ENCODE measurements at regions not wholly inside any gene's neighbourhood (a gene's known extent, or its start where the extent isn't known, plus 50 kb on each side); places are given as distances from the start of the nearest gene placed in this dataset.
A peak's percentile ranks its signal among the peaks of the same experiment; 100 is the strongest.
"Not testable (repeated sequence)": the region's sequence is repeated elsewhere in the genome, so short reads cannot be mapped to it uniquely, and the experiment has no call there.

GRCh38 chr9:136601250-136601973, 55.6 kb upstream of the NOTCH1 start:
- peaks cover 14% of the 10 kb centered on the region for H3K27me3 Mint-ChIP-seq
- H3K27ac Mint-ChIP-seq, result peak overlapping the region; percentile 51
- H3K4me3 Mint-ChIP-seq, H3K9me3 Mint-ChIP-seq, H3K4me1 Mint-ChIP-seq, H3K36me3 Mint-ChIP-seq: not testable (repeated sequence)

DNA sequence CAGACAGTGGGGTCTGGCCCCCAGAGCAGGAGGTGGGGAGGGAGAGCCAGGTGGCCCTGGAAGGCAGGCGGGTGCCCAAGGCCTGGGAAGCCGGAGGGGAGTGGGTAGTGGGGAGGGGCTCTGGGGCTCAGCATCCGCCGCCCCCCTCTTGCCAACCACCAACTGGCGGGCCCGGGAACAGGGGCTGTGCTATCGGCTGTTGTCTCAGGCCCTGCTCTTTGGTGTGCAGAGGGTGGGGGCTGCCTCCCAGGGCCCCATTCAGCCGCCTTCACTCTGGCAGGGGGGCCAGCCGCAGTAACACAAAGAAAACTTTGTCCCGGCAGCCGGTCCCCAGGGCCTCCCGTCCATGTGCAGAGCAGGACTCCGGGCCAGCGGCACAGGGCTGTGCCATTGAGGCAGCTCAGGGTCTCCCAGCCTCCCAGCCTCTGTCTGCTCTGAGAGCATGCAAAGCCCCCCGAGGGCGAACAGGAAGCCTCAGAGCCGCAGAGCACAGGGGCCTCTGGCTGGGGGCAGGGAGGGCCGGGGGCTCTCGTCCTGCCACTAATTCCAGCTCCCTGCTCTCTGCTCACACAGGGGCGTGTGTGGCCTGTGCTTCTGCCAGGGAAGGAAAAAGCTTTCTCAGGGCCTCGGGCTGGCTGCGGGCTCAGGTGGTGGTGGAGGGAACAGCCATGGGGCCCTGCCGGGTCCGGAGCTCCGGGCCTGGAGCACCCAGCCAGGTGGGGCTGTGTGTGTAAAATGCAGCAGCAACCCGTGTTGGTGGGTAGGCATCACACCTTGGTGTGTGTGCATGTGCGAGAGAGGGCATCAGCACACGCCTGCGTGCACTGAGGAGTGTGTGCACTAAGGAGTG, 54.2 kb upstream of the NOTCH1 start:
- H3K4me3 Mint-ChIP-seq, result no peak overlapping the region
- H3K4me1 Mint-ChIP-seq, result no peaks in the 10 kb centered on the region
- peaks cover 11% of the 10 kb centered on the region for H3K27me3 Mint-ChIP-seq

DNA sequence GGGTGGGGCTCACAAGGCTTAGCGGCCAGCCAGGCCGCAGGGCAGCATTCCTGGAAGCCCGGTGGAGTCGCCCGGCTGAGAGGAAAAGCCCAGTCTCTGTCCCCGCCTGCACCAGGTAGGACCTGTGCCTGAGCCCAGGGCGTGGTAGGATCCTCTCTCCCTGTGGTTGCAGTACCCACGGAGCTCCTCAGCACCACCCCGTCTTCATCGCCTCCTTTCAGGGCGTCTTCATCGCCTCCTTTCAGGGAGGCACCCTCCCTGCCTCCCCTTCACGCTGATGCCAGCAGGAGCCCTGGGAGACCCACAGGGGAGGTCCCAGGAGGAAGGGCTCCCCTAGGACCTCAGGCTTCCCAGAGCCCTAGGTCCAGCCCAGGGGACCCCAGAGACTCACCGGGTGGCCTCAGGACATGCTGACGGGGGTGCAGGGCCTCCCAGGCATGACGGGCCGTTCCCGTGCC, 53.3 kb upstream of the NOTCH1 start:
- Mint-ChIP-seq H3K27me3 (peaks cover 9% of the 10 kb centered on the region), H3K9me3 (no peaks in the 10 kb centered on the region), H3K4me3 (no peak overlapping the region), H3K4me1 (no peaks in the 10 kb centered on the region), H3K36me3 (no peaks in the 10 kb centered on the region), H3K27ac (no peak overlapping the region)

More for the DNA sequence above, 54.2 kb upstream of the NOTCH1 start:
- H3K9me3 Mint-ChIP-seq, result no peaks in the 10 kb centered on the region
- H3K27ac Mint-ChIP-seq, result peak overlapping the region; percentile 12
- H3K36me3 Mint-ChIP-seq, result no peaks in the 10 kb centered on the region

GRCh38 chr9:136598390-136599073, 52.7 kb upstream of the NOTCH1 start:
- not testable (repeated sequence) for H3K27me3 Mint-ChIP-seq, H3K27ac Mint-ChIP-seq, H3K4me3 Mint-ChIP-seq, H3K36me3 Mint-ChIP-seq, H3K4me1 Mint-ChIP-seq, H3K9me3 Mint-ChIP-seq

- H3K27me3 Mint-ChIP-seq, result peaks cover 5% of the 10 kb centered on the region
- H3K36me3 Mint-ChIP-seq, result no peaks in the 10 kb centered on the region
- H3K4me3 Mint-ChIP-seq, result no peak overlapping the region
- no peaks in the 10 kb centered on the region for H3K9me3 Mint-ChIP-seq
- no peaks in the 10 kb centered on the region for H3K4me1 Mint-ChIP-seq
- H3K27ac Mint-ChIP-seq, result no peak overlapping the region
Observed at GRCh38 chr9:136597965-136598364, 52.1 kb upstream of the NOTCH1 start.

GRCh38 chr9:136597141-136597885, 51.5 kb upstream of the NOTCH1 start:
- Mint-ChIP-seq H3K27ac (no peak overlapping the region), H3K27me3 (peaks cover 3% of the 10 kb centered on the region)

DNA sequence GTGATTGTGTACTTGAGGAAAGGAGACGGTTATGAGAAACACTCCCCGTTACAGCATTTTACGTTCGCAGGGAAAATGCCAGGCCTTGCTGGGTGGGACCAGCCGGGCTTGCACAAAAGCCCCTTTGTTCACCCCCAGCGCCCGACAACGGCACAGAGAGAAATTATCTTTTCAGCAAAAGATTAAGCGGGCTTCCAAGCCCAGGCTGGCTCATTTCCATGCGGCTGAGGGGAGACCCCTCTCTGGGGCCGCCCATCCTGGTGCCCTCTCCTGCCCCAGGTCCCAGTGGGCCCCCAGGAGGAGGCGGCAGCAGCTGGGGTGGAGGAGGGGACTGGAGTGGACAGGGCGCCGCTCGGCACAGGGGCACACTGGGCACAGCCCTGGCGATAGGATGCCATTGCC, 50.8 kb upstream of the NOTCH1 start:
- Mint-ChIP-seq H3K4me1 (no peaks in the 10 kb centered on the region), H3K4me3 (no peak overlapping the region), H3K27ac (peak overlapping the region; percentile 62), H3K9me3 (no peaks in the 10 kb centered on the region), H3K27me3 (peaks cover 2% of the 10 kb centered on the region), H3K36me3 (no peaks in the 10 kb centered on the region)

More at GRCh38 chr9:136597141-136597885, 51.5 kb upstream of the NOTCH1 start:
- Mint-ChIP-seq H3K4me3 (no peak overlapping the region), H3K4me1 (no peaks in the 10 kb centered on the region), H3K9me3 (no peaks in the 10 kb centered on the region), H3K36me3 (no peaks in the 10 kb centered on the region)

DNA sequence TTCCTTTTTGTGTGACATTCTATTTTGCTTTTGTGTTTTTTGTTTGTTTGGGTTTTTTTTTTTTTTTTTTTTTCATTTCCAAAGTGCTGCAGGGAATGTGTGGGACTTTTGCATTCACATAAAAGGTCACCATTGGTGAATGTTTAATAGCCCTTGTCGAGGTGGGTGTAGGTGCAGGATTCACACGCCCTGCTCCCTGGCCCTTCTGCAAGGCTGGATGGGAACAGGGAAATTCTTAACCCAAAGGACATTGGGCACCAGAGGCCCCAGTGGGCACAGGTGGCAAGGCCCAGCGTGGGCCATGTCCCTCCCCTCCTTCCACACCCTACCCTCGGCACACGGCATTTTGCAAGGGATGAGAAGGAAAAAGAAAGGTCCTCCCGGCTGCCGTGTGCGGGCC, 50.4 kb upstream of the NOTCH1 start:
- H3K36me3 Mint-ChIP-seq, result no peaks in the 10 kb centered on the region
- H3K27ac Mint-ChIP-seq, result no peak overlapping the region
- peaks cover 2% of the 10 kb centered on the region for H3K27me3 Mint-ChIP-seq
- H3K4me3 Mint-ChIP-seq, result no peak overlapping the region
- H3K4me1 Mint-ChIP-seq, result no peaks in the 10 kb centered on the region
- H3K9me3 Mint-ChIP-seq, result no peaks in the 10 kb centered on the region

- Mint-ChIP-seq H3K27me3 (peaks cover 2% of the 10 kb centered on the region), H3K4me1 (no peaks in the 10 kb centered on the region), H3K27ac (no peak overlapping the region), H3K36me3 (no peaks in the 10 kb centered on the region), H3K4me3 (no peak overlapping the region), H3K9me3 (no peaks in the 10 kb centered on the region)
Observed at GRCh38 chr9:136595245-136596153, 49.7 kb upstream of the NOTCH1 start.
